22Rv1 (cell line): ENCODE measurements at regions not wholly inside any gene's neighbourhood (a gene's known extent, or its start where the extent isn't known, plus 50 kb on each side); places are given as distances from the start of the nearest gene placed in this dataset.

ENCODE experiments used
- H3K27ac ChIP-seq: fragments of 450-650 bp; 2 replicates; pipeline ENCODE4 v1.5.1; 2017
- CTCF ChIP-seq: fragments of 450-650 bp; IDR thresholded peaks from 2 replicates; pipeline ENCODE4 v1.5.1; 2017; ENCODE audit warnings: mild to moderate bottlenecking
- ZFX ChIP-seq: fragments of 450-650 bp; IDR thresholded peaks from 2 replicates; pipeline ENCODE4 v1.6.1; 2017; ENCODE audit warnings: antibody characterized with exemption, borderline replicate concordance

- H3K27ac ChIP-seq: no peak overlapping the region
- no peak for TF ChIP-seq CTCF
- TF ChIP-seq ZFX: no peak
Observed at GRCh38 chr1:168480997-168481396, 62.8 kb downstream of the XCL2 start.

DNA sequence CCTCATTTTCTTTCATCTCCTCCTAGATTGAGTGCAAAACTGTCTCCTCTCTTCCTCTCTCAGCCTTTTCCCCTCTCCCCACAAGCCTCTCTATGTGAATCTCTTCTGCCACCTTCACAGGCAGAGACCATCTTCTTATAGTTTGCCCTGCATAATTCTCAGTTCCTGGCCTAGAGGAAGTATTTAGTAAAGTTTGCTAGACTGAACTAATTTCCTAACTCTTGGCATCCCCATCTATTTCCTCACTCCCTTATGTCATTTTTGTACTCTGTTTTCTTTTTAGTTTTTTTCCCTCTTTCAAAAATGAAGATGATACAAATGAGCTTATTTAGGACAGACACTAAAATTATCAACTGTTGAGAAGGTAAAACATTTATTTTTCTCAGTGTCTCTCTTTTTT lies 66.0 kb downstream of the XCL2 start:
- no peak overlapping the region for H3K27ac ChIP-seq

DNA sequence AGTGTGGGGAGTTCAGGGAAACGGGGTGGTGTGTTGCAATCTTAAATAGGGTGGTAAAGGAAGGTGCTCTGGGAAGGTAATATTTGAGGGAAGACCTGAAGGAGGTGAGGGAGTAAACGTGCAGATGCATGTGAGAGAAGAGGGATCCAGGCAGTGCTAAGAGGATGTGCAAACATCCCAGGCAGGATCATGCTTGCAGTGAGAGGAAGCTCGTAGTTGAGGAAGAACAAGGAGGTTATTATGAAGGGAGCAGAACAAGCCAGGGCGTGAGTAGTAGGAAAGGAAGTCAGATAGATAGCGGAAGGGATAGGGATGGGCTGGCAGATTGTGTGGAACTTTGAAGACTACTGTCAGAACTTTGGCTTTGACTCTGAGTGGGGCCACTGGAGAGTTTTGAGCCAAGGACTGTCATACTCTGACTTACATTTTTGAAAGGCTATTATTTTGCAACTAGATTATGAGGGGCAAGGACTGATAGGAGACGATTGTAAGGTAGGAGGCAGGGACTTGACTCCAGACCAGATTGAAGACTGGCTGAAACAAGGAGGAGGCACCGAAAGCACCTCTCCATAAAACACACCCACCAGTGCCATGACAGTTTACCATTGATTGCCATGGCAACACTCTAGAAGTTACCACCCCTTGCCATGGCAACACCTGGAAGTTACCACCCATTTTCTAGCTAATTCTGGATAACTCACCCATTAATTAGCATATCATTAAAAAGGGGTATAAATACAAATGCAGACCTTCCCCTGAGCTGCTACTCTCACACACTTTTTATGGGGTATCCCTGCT lies 67.0 kb downstream of the XCL2 start:
- H3K27ac ChIP-seq: no peak overlapping the region
- TF ChIP-seq CTCF: no peak

More for the DNA sequence above, 66.0 kb downstream of the XCL2 start:
- no peak for TF ChIP-seq ZFX
- TF ChIP-seq CTCF: no peak

- H3K27ac ChIP-seq: no peak overlapping the region
- TF ChIP-seq CTCF (no peak), ZFX (no peak)
Observed at GRCh38 chr1:168474322-168474721, 69.5 kb downstream of the XCL2 start.

DNA sequence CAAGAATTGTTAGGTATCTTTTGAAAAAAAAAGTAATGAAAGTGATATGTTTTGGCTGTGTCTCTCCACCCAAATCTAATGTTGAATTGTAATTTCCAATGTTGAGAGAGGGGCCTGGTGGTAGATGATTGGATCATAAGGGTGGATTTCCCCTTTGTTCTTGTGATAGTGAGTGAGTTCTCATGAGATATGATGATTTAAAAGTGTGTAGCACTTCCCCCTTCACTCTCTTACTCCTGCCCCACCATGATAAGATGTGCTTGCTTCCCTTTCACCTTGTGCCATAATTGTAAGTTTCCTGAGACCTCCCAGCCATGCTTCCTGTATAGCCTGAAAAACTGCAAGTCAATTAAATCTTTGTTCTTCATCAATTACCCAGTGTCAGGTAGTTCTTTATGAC lies 70.7 kb downstream of the XCL2 start:
- TF ChIP-seq CTCF: no peak
- no peak for TF ChIP-seq ZFX
- H3K27ac ChIP-seq: no peak overlapping the region

GRCh38 chr1:168472223-168472622 lies 71.6 kb downstream of the XCL2 start:
- TF ChIP-seq CTCF: no peak
- TF ChIP-seq ZFX: no peak

DNA sequence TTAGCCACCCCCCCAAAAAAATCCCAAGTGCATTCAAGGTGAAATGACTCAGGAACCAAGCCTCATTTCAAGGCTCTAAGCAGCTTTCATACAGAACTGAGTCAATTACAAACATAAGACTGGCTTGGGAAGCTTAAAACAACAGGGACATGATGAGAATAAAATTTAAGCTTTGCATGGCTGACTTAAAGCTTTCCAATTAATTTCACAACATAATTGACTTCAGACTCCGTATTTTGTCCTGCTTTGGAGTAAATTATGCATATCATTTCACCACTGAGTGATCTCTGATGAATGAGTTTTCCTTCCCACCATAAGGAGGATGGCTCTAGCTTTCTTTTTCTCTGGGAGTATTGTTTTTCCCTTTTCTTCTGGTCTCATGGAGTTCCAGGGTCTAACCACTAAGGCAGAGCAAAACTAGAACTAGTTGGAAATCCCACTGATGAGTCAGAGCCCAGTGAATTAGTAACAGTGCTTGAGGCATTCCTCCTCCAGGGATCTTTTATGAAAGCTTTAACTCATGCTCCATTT lies 72.8 kb downstream of the XCL2 start:
- no peak for TF ChIP-seq ZFX
- no peak for TF ChIP-seq CTCF
- H3K27ac ChIP-seq: no peak overlapping the region

More at GRCh38 chr1:168472223-168472622, 71.6 kb downstream of the XCL2 start:
- H3K27ac ChIP-seq: no peak overlapping the region
